Neural cell (in vitro differentiated cells): ENCODE measurements at regions not wholly inside any gene's neighbourhood (a gene's known extent, or its start where the extent isn't known, plus 50 kb on each side); places are given as distances from the start of the nearest gene placed in this dataset.

Source experiments
- H2AFZ ChIP-seq: fragments of 200-600, 300-800 bp; sonication (generic), shearing (Covaris generic); 2 replicates; pipeline ENCODE4 v1.6.0; 2014; ENCODE audit warnings: low read depth, mild to moderate bottlenecking, antibody characterized with exemption, low read length, moderate library complexity
- H3F3A ChIP-seq: fragments of 200-600 bp; shearing (Covaris generic); 2 replicates; pipeline ENCODE4 v1.6.1; 2016; ENCODE audit warnings: mild to moderate bottlenecking, moderate library complexity, mixed read lengths, antibody characterized with exemption, low read length; ENCODE audit not compliant: insufficient read depth, poor library complexity, severe bottlenecking
- H3K27ac ChIP-seq: fragments of 200-600, 300-800 bp; sonication (generic), shearing (Covaris generic); 2 replicates; pipeline ENCODE4 v1.5.1; 2014; ENCODE audit warnings: mild to moderate bottlenecking, low read length, moderate library complexity
- H3K27me3 ChIP-seq: fragments of 300-800, 200-600 bp; sonication (generic), shearing (Covaris generic); 2 replicates; pipeline ENCODE4 v1.6.0; 2014; ENCODE audit warnings: mild to moderate bottlenecking, low read depth, low read length, moderate library complexity; ENCODE audit not compliant: insufficient read depth
- H3K36me3 ChIP-seq: fragments of 300-800, 200-600 bp; sonication (generic), shearing (Covaris generic); 2 replicates; pipeline ENCODE4 v1.5.1; 2014; ENCODE audit warnings: mild to moderate bottlenecking, antibody characterized with exemption, low read length, moderate library complexity; ENCODE audit not compliant: insufficient read depth
- H3K4me2 ChIP-seq: fragments of 300-800, 200-600 bp; sonication (generic), shearing (Covaris generic); 2 replicates; pipeline ENCODE4 v1.6.0; 2014; ENCODE audit warnings: mild to moderate bottlenecking, low read length
- H3K4me3 ChIP-seq: fragments of 300-800, 200-600 bp; sonication (generic), shearing (Covaris generic); 2 replicates; pipeline ENCODE4 v1.5.1; 2014; ENCODE audit warnings: mild to moderate bottlenecking, low read length, moderate library complexity
- H3K79me2 ChIP-seq: fragments of 200-600 bp; shearing (Covaris generic); replicated peaks from 2 replicates; pipeline ENCODE4 v1.6.0; 2014; ENCODE audit warnings: mild to moderate bottlenecking, low read length, moderate library complexity; ENCODE audit not compliant: insufficient read depth
- H3K9ac ChIP-seq: fragments of 300-800, 200-600 bp; sonication (generic), shearing (Covaris generic); 2 replicates; pipeline ENCODE4 v1.6.1; 2016; ENCODE audit warnings: mild to moderate bottlenecking, low read length, mixed read lengths
- H3K9me2 ChIP-seq: fragments of 200-600 bp; shearing (Covaris generic); 2 replicates; pipeline ENCODE4 v1.6.1; 2016; ENCODE audit warnings: mild to moderate bottlenecking, low read length, mixed read lengths; ENCODE audit not compliant: insufficient read depth
- H3K9me3 ChIP-seq: fragments of 200-600, 300-800 bp; sonication (generic), shearing (Covaris generic); 2 replicates; pipeline ENCODE4 v1.6.1; 2016; ENCODE audit warnings: mild to moderate bottlenecking, mixed run types, low read length, moderate library complexity, mixed read lengths
- H4K20me1 ChIP-seq: fragments of 200-600 bp; shearing (Covaris generic); 2 replicates; pipeline ENCODE4 v1.6.1; 2016; ENCODE audit warnings: mild to moderate bottlenecking, mixed run types; ENCODE audit not compliant: insufficient read depth
- EP300 ChIP-seq: fragments of 450-650 bp; conservative IDR thresholded peaks from 2 replicates; pipeline ENCODE4 v1.6.1; 2014; ENCODE audit warnings: antibody characterized with exemption, mild to moderate bottlenecking, moderate library complexity; ENCODE audit not compliant: poor library complexity, severe bottlenecking
- EZH2 ChIP-seq: fragments of 200-600, 300-800 bp; shearing (Covaris generic), sonication (generic); IDR thresholded peaks from 2 replicates; pipeline ENCODE4 v1.6.1; 2014; ENCODE audit warnings: antibody characterized with exemption, low read length, borderline replicate concordance, mild to moderate bottlenecking; ENCODE audit not compliant: insufficient read depth, poor library complexity, severe bottlenecking
- MXI1 ChIP-seq: fragments of 450-650 bp; conservative IDR thresholded peaks from 2 replicates; pipeline ENCODE4 v1.6.1; 2014; ENCODE audit warnings: antibody characterized with exemption, mild to moderate bottlenecking; ENCODE audit not compliant: poor library complexity, severe bottlenecking
- POLR2AphosphoS5 ChIP-seq: IDR thresholded peaks from 2 replicates; pipeline ENCODE4 v1.6.1; 2012
- RAD21 ChIP-seq: fragments of 450-650 bp; conservative IDR thresholded peaks from 2 replicates; pipeline ENCODE4 v1.6.1; 2014; ENCODE audit warnings: antibody characterized with exemption, mild to moderate bottlenecking, moderate library complexity
- SMC3 ChIP-seq: fragments of 450-650 bp; conservative IDR thresholded peaks from 2 replicates; pipeline ENCODE4 v1.6.1; 2014; ENCODE audit warnings: antibody characterized with exemption, mild to moderate bottlenecking, moderate library complexity; ENCODE audit not compliant: poor library complexity
- TAF1 ChIP-seq: IDR thresholded peaks from 2 replicates; pipeline ENCODE4 v1.6.1; 2012; ENCODE audit warnings: low read depth
- TF ChIP-seq, protein P1 (sequence below): IDR thresholded peaks from 2 replicates; pipeline ENCODE4 v1.6.1; 2012; ENCODE audit warnings: borderline replicate concordance
- TF ChIP-seq, protein P2 (sequence below): fragments of 450-650 bp; IDR thresholded peaks from 2 replicates; pipeline ENCODE4 v1.5.1; 2014; ENCODE audit warnings: antibody characterized with exemption, mild to moderate bottlenecking, moderate library complexity; ENCODE audit not compliant: poor library complexity, severe bottlenecking

DNA sequence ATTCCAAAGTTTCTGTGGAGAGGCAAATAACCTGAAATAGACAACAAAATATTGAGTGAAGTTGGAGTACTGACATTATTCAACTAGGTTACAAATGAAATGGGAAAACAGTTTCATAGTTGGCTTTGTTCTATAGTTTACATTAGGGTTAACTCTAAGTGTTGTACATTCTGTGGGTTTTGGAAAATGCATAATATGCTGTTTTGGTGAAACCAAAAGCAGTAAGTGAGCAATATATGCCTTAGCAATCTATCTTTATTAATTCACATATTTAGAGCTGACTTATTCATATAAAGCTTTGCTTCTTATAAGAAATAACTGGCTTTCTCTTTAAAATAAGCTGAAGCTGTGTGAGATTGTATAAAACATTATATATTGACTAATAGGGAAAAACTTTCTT lies 157.5 kb upstream of the AHI1 start:
- Histone ChIP-seq H3K9me2 (no peaks in the 10 kb centered on the region), H3K9me3 (no peaks in the 10 kb centered on the region), H3K27me3 (no peaks in the 10 kb centered on the region), H4K20me1 (no peaks in the 10 kb centered on the region), H3K36me3 (no peaks in the 10 kb centered on the region), H3K79me2 (no peaks in the 10 kb centered on the region), H3K27ac (no peak overlapping the region), H3F3A (no peaks in the 10 kb centered on the region), H2AFZ (no peak overlapping the region), H3K4me3 (no peak overlapping the region), H3K9ac (no peak overlapping the region), H3K4me2 (no peak overlapping the region)
- TF ChIP-seq TAF1 (no peak), EP300 (no peak)
- TF ChIP-seq, protein P1, sequence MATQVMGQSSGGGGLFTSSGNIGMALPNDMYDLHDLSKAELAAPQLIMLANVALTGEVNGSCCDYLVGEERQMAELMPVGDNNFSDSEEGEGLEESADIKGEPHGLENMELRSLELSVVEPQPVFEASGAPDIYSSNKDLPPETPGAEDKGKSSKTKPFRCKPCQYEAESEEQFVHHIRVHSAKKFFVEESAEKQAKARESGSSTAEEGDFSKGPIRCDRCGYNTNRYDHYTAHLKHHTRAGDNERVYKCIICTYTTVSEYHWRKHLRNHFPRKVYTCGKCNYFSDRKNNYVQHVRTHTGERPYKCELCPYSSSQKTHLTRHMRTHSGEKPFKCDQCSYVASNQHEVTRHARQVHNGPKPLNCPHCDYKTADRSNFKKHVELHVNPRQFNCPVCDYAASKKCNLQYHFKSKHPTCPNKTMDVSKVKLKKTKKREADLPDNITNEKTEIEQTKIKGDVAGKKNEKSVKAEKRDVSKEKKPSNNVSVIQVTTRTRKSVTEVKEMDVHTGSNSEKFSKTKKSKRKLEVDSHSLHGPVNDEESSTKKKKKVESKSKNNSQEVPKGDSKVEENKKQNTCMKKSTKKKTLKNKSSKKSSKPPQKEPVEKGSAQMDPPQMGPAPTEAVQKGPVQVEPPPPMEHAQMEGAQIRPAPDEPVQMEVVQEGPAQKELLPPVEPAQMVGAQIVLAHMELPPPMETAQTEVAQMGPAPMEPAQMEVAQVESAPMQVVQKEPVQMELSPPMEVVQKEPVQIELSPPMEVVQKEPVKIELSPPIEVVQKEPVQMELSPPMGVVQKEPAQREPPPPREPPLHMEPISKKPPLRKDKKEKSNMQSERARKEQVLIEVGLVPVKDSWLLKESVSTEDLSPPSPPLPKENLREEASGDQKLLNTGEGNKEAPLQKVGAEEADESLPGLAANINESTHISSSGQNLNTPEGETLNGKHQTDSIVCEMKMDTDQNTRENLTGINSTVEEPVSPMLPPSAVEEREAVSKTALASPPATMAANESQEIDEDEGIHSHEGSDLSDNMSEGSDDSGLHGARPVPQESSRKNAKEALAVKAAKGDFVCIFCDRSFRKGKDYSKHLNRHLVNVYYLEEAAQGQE: no peak
- TF ChIP-seq, protein P2, sequence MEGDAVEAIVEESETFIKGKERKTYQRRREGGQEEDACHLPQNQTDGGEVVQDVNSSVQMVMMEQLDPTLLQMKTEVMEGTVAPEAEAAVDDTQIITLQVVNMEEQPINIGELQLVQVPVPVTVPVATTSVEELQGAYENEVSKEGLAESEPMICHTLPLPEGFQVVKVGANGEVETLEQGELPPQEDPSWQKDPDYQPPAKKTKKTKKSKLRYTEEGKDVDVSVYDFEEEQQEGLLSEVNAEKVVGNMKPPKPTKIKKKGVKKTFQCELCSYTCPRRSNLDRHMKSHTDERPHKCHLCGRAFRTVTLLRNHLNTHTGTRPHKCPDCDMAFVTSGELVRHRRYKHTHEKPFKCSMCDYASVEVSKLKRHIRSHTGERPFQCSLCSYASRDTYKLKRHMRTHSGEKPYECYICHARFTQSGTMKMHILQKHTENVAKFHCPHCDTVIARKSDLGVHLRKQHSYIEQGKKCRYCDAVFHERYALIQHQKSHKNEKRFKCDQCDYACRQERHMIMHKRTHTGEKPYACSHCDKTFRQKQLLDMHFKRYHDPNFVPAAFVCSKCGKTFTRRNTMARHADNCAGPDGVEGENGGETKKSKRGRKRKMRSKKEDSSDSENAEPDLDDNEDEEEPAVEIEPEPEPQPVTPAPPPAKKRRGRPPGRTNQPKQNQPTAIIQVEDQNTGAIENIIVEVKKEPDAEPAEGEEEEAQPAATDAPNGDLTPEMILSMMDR: no peak

DNA sequence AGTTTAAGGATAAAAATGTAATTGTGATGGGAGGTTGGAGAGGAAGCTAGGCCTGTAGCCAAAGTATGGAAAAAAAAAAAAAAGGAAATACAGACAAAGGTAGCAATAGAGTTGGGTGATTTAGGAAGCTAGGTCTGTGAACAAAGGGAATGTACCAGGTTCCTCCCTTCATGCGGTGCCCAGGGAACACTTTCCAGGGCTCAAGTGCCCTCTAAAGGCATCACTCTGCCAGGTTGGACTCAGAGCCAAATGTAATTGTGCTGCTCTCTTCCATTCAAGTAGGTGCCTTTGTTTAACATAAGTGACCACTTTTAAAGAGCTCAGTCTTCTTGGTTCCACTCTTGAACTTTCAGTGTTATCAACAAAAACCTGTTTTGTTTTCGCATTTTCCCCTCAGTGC lies 159.7 kb upstream of the AHI1 start:
- H3K4me3 ChIP-seq: no peak overlapping the region
- H3K4me2 ChIP-seq: no peak overlapping the region
- no peak overlapping the region for H3K9ac ChIP-seq
- H2AFZ ChIP-seq: no peak overlapping the region
- H3F3A ChIP-seq: no peaks in the 10 kb centered on the region
- H3K27me3 ChIP-seq: no peaks in the 10 kb centered on the region
- H3K79me2 ChIP-seq: no peaks in the 10 kb centered on the region
- H4K20me1 ChIP-seq: no peaks in the 10 kb centered on the region
- H3K36me3 ChIP-seq: no peaks in the 10 kb centered on the region
- H3K9me2 ChIP-seq: no peaks in the 10 kb centered on the region
- TF ChIP-seq EZH2 (no peak), POLR2AphosphoS5 (no peak), TAF1 (no peak), SMC3 (no peak), EP300 (no peak), RAD21 (no peak), MXI1 (no peak)
- TF ChIP-seq, protein P2: no peak
- TF ChIP-seq, protein P1: no peak
- H3K27ac ChIP-seq: no peak overlapping the region
- H3K9me3 ChIP-seq: no peaks in the 10 kb centered on the region
